B cell (primary cell): ENCODE measurements at regions not wholly inside any gene's neighbourhood (a gene's known extent, or its start where the extent isn't known, plus 50 kb on each side); places are given as distances from the start of the nearest gene placed in this dataset.

ENCODE experiments used
- ATAC-seq: fragments of 200-7000 bp; cut with Tn5 transposase; one replicate; pipeline ENCODE4 v1.10.0; 2021; ENCODE audit warnings: low read depth, mild to moderate bottlenecking, moderate number of reproducible peaks, moderate library complexity
- CTCF ChIA-PET: fragments of 350-600 bp; sonication (Branson Sonifier 250); formaldehyde crosslinking; loops from one replicate; lab custom pipeline; 2021; ENCODE audit warnings: antibody characterized with exemption, inconsistent platforms; lab: Charles Lee
- POLR2A ChIA-PET: fragments of 350-600 bp; sonication (Branson Sonifier 250); formaldehyde crosslinking; loops from one replicate; lab custom pipeline; 2021; ENCODE audit warnings: antibody characterized with exemption; lab: Charles Lee
- DNase-seq: peaks from one replicate; pipeline ENCODE4 v3.0.0; 2013
- H2AFZ ChIP-seq: 2 replicates; pipeline ENCODE4 v1.6.1; 2012; ENCODE audit warnings: mild to moderate bottlenecking, low read depth, low read length; ENCODE audit not compliant: insufficient read depth, poor library complexity, severe bottlenecking
- H3K27ac ChIP-seq, 2 donors: 1 replicate in 1 of 2; 2 replicates in 1 of 2; pipeline ENCODE4 v1.5.1; 2012 to 2013; ENCODE audit warnings: low read length in 2 of 2, mild to moderate bottlenecking in 2 of 2, moderate library complexity in 1 of 2
- H3K27me3 ChIP-seq, 4 experiments: fragments of 200-600 bp in 1 of 4; sonication (generic) in 1 of 4; replicated peaks in 1 of 4; 1 replicate in 2 of 4; 2 replicates in 2 of 4; pipeline versions ENCODE4 v1.6.1 to v1.7.0; 2013 to 2016; ENCODE audit warnings: low read length in 3 of 4, mild to moderate bottlenecking in 2 of 4, mixed read lengths in 1 of 4, moderate library complexity in 1 of 4; ENCODE audit not compliant: insufficient read depth in 4 of 4, control insufficient read depth in 3 of 4; ENCODE audit errors: control extremely low read depth in 1 of 4
- H3K36me3 ChIP-seq, 2 experiments: replicated peaks in 1 of 2; 1 replicate in 1 of 2; 2 replicates in 1 of 2; pipeline versions ENCODE4 v1.6.1 to v1.7.1; 2013; ENCODE audit warnings: low read length in 1 of 2; ENCODE audit not compliant: insufficient read depth in 2 of 2, control insufficient read depth in 1 of 2; ENCODE audit errors: control extremely low read depth in 1 of 2, extremely low read depth in 1 of 2
- H3K4me1 ChIP-seq, 2 donors: fragments of 200-600 bp in 1 of 2; sonication (generic) in 1 of 2; 1 replicate in 1 of 2; 2 replicates in 1 of 2; pipeline versions ENCODE4 v1.5.1 to v1.6.1; 2013 to 2017; ENCODE audit warnings: low read length in 2 of 2; ENCODE audit not compliant: control insufficient read depth in 2 of 2, insufficient read depth in 2 of 2
- H3K4me2 ChIP-seq: replicated peaks from 2 replicates; pipeline ENCODE3; 2012; ENCODE audit warnings: mild to moderate bottlenecking, low read depth, low read length; ENCODE audit not compliant: poor library complexity, severe bottlenecking
- H3K4me3 ChIP-seq, 5 experiments: fragments of 200-600 bp in 1 of 5; sonication (generic) in 1 of 5; 1 replicate in 3 of 5; 2 replicates in 2 of 5; pipeline versions ENCODE4 v1.5.1 to v1.7.0; 2011 to 2016; ENCODE audit warnings: low read length in 4 of 5, mild to moderate bottlenecking in 4 of 5, low read depth in 2 of 5, control low read depth in 1 of 5, moderate library complexity in 1 of 5; ENCODE audit not compliant: insufficient read depth in 1 of 5; ENCODE audit errors: control extremely low read depth in 1 of 5, extremely low read depth in 1 of 5
- H3K79me2 ChIP-seq: fragments of 200-600 bp; sonication (generic); one replicate; pipeline ENCODE4 v1.6.0; 2016; ENCODE audit warnings: low read length; ENCODE audit not compliant: control insufficient read depth, insufficient read depth
- H3K9ac ChIP-seq: fragments of 200-600 bp; sonication (generic); 2 replicates; pipeline ENCODE4 v1.6.1; 2017; ENCODE audit warnings: mild to moderate bottlenecking, low read length, moderate library complexity
- H3K9me3 ChIP-seq, 3 donors: one replicate each; pipeline versions ENCODE4 v1.6.1 to v1.7.1; 2013; ENCODE audit warnings: low read length in 2 of 3; ENCODE audit not compliant: control insufficient read depth in 2 of 3, insufficient read depth in 1 of 3; ENCODE audit errors: control extremely low read depth in 1 of 3
- H4K20me1 ChIP-seq: 2 replicates; pipeline ENCODE4 v1.6.0; 2012; ENCODE audit warnings: mild to moderate bottlenecking, low read length; ENCODE audit not compliant: insufficient read depth, control insufficient read depth, poor library complexity, severe bottlenecking
- H3K27ac Mint-ChIP-seq: one replicate; pipeline ENCODE4 v1.8.0; 2021; ENCODE audit warnings: mixed read lengths
- H3K27me3 Mint-ChIP-seq: one replicate; pipeline ENCODE4 v1.8.0; 2021; ENCODE audit warnings: mixed read lengths
- H3K4me1 Mint-ChIP-seq: one replicate; pipeline ENCODE4 v1.8.0; 2021; ENCODE audit warnings: mixed read lengths
- H3K4me3 Mint-ChIP-seq: one replicate; pipeline ENCODE4 v1.8.0; 2021; ENCODE audit warnings: mixed read lengths
- H3K9me3 Mint-ChIP-seq: one replicate; pipeline ENCODE4 v1.8.0; 2022; ENCODE audit warnings: mixed read lengths; ENCODE audit not compliant: insufficient read depth
- CTCF ChIP-seq: fragments of 200-600 bp; IDR thresholded peaks from one replicate; pipeline ENCODE4 v1.8.0; 2022; ENCODE audit warnings: antibody characterized with exemption, mild to moderate bottlenecking
- EZH2 ChIP-seq: IDR thresholded peaks from 2 replicates; pipeline ENCODE4 v1.6.1; 2012; ENCODE audit warnings: borderline replicate concordance, low read depth, mild to moderate bottlenecking, moderate library complexity, low read length; ENCODE audit not compliant: insufficient read depth, poor library complexity, severe bottlenecking
- WGBS: methylation state at CpG from one replicate; pipeline ENCODE4 v1.1.5; 2013; ENCODE audit warnings: missing lambda C conversion rate; ENCODE audit not compliant: insufficient coverage; 5-methylcytosine and 5-hydroxymethylcytosine counted together
- intact Hi-C: fragments of 100-400 bp; cut with micrococcal nuclease; formaldehyde crosslinking; loops from one replicate; pipeline ENCODE4 v1.10.0; 2022

GRCh38 chr5:116881921-116882531 lies 307.4 kb upstream of the SEMA6A start:
- POLR2A ChIA-PET, result no interaction called here
- H3K4me2 ChIP-seq, result no peak overlapping the region

GRCh38 chr5:116880601-116881000 lies 306.0 kb upstream of the SEMA6A start:
- ChIA-PET POLR2A (no interaction called here), CTCF (no interaction called here)
- H3K4me1 Mint-ChIP-seq, result no peaks in the 10 kb centered on the region
- Histone ChIP-seq H3K79me2 (no peaks in the 10 kb centered on the region), H3K9ac (no peak overlapping the region), H3K9me3 (no peaks in the 10 kb centered on the region), H3K4me1 (no peaks in the 10 kb centered on the region), H3K27me3 (no peaks in the 10 kb centered on the region), H4K20me1 (no peaks in the 10 kb centered on the region), H3K36me3 (no peaks in the 10 kb centered on the region), H3K4me3 (no peak overlapping the region), H3K4me2 (no peak overlapping the region), H2AFZ (no peak overlapping the region), H3K27ac (no peak overlapping the region)
- WGBS, result no CpG with 5 or more reads among the region's 1 CpG
- intact Hi-C loops, result no loop called here
- ATAC-seq (no peak), DNase-seq (no peak)
- no peak overlapping the region for H3K27ac Mint-ChIP-seq
- TF ChIP-seq CTCF (no peak), EZH2 (no peak)
- H3K27me3 Mint-ChIP-seq, result peaks cover 7% of the 10 kb centered on the region
- no peaks in the 10 kb centered on the region for H3K9me3 Mint-ChIP-seq
- no peak overlapping the region for H3K4me3 Mint-ChIP-seq

More at GRCh38 chr5:116881921-116882531, 307.4 kb upstream of the SEMA6A start:
- ATAC-seq, result no peak
- Histone ChIP-seq H4K20me1 (no peaks in the 10 kb centered on the region), H3K36me3 (no peaks in the 10 kb centered on the region), H3K9me3 (no peaks in the 10 kb centered on the region), H2AFZ (no peak overlapping the region), H3K4me1 (no peaks in the 10 kb centered on the region), H3K4me3 (no peak overlapping the region), H3K27me3 (no peaks in the 10 kb centered on the region), H3K27ac (no peak overlapping the region), H3K9ac (no peak overlapping the region), H3K79me2 (no peaks in the 10 kb centered on the region)
- no peak overlapping the region for H3K4me3 Mint-ChIP-seq
- no peaks in the 10 kb centered on the region for H3K4me1 Mint-ChIP-seq
- CTCF ChIA-PET, result no interaction called here
- H3K27me3 Mint-ChIP-seq, result peaks cover 7% of the 10 kb centered on the region
- H3K27ac Mint-ChIP-seq, result no peak overlapping the region
- WGBS, result 73% methylated on average over 2 of the region's 3 CpGs
- no peaks in the 10 kb centered on the region for H3K9me3 Mint-ChIP-seq
- DNase-seq, result no peak
- TF ChIP-seq EZH2 (no peak), CTCF (no peak)
- intact Hi-C loops, result no loop called here
